ENCODE measurements at regions not wholly inside any gene's neighbourhood (a gene's known extent, or its start where the extent isn't known, plus 50 kb on each side); places are given as distances from the start of the nearest gene placed in this dataset.
"Not testable (repeated sequence)": the region's sequence is repeated elsewhere in the genome, so short reads cannot be mapped to it uniquely, and the experiment has no call there.

DNA sequence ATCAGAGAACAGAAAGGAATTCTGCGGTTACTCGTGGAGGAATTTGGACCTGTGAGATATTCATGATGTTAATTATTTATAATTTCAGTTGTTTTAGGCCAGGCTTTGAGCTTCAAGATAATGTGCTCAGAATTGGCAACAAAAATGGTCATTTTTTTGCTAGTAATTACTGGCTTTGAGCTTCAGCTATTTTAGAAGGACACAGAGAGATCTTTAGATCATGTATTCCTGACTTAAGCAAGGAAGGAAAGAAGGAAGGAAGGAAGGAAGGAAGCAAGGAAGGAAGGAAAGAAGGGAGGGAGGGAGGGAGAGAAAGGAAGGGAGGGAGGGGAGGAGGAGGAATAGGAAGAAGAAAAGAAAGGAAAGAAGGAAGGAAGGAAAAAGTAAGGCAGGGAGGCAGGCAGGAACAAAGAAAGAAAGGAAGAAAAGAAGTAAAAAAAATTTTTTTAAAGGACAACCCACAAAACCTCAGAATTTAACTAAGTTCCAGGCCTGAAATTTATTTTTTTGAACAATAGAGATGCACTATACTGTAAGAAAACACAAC lies 277.9 kb upstream of the KLF3 start:
- no peak for DNase-seq

DNA sequence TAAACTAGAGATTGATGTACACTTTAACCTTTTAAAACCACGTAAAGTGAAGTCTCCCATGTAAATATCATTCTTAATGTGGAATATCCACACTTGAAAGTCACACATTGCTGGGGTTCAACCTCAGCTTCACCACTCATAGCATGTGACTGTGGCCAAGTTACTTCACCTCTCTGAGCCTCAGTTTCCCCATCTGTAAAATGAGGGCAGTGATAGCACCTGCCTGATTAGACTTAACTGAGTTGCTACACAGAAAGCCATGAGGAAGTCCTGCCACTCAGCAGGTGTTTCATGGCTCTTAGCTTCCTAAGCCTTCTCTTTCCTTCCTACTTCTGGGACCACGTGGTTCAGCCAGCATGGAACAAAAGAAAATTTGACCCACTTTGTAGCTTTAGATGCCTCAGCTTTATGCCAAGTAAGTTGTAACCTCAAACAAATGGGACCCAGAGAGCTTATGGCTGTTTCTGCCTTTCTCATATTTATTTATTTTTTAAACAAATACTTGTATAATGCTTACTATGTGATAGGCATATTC lies 277.3 kb upstream of the KLF3 start:
- no peak for DNase-seq

DNA sequence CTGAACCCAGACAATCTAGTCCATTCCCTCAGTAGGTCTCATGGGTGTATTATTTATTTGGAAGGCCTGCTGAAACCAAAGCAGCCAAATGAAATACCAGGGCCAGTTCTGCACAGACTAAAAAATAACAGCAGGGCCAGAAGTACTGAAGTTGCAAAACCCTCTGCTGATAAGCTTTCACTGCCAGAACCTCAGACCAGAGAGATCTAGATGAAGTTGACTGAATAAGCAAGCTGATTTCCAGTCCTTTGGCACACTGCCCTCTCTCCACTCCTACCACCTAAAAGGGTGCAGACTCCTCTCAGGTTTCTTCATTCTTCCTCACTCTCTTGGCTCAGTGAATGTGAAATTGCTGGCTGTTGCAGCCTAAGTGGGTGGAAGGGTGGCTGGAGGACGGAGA lies 276.7 kb upstream of the KLF3 start:
- DNase-seq: no peak

DNA sequence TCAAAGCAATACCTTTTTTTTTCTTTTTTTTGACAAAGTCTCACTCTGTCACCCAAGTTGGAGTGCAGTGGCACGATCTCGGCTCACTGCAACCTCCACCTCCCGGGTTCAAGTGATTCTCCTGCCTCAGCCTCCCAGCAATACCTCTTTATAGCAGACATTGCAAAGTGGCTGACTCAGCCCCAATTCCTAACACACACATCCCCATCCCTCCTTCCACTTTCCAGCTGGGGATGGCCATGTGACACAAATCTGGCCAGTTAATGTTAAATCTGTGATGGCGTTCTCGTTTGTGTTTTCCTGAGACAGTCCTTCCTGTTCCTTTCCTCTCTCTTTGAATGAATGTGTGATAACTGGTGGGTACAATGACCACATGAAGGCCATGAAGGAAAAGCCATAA lies 276.2 kb upstream of the KLF3 start:
- DNase-seq: no peak

DNA sequence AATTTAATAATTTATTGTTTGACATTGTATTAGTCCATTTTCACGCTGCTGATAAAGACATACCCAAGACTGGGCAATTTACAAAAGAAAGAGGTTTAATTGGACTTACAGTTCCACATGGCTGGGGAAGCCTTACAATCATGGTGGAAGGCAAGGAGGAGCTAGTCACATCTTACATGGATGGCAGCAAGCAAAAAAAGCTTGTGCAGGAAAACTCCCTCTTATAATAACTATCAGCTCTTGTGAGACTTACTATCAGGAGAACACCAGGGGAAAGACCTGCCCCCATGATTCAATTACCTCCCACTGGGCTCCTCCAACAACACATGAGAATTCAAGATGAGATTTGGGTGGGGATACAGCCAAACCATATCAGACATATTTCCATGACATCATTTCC lies 275.1 kb upstream of the KLF3 start:
- DNase-seq: not testable (repeated sequence)

DNA sequence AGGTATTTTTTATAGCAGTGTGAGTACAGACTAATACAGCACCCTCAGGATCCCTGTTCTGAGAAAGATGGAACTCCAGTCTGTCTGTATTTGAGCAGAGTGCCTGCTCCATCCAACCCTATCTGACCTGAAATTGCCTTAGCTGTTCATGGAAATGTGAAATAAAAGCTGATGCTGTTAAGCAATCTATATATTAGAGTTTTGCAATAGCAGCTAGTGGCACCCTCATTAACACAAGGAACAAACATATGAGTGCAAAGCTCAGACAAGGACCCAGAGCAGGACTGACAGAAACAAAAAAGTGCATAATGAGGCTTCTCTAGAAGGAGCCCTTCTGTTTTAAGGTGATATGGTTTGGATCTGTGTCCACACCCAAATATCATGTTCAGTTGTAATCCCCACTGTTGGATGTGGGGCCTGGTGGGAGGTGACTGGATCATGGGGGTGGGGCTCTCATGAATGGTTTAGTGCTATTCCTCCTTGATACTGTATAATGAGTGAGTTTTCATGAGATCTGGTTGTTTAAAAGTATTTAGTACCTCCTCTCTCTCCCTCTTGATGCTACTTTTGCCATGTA lies 272.9 kb upstream of the KLF3 start:
- no peak for DNase-seq

DNA sequence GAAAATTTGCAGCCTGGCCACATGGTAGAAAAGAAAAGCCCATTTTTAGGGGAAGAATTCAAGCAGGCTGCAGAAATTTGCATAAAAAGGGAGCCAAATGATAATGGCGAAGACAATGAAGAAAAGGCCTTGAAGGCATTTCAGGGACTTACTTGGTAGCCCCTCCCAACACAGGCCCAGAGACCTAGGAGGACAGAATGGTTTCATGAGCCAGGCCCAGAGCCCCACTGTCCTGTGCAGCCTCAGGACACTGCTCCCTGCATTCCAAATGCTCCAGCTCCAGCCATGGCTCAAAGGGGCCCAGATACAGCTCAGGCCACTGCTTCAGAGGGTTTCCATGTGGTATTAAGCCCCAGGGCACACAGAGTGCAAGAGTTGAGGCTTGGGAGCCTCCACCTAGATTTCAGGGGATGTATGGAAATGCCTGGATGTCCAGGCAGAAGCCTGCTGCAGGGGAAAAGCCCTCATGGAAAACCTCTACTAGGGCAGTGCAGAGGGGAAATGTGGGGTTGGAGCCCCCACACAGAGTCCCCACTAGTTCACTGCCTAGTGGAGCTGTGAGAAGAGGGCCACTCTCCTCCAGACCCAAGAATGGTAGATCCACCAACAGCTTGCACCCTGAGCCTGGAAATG lies 271.7 kb upstream of the KLF3 start:
- no peak for DNase-seq

DNA sequence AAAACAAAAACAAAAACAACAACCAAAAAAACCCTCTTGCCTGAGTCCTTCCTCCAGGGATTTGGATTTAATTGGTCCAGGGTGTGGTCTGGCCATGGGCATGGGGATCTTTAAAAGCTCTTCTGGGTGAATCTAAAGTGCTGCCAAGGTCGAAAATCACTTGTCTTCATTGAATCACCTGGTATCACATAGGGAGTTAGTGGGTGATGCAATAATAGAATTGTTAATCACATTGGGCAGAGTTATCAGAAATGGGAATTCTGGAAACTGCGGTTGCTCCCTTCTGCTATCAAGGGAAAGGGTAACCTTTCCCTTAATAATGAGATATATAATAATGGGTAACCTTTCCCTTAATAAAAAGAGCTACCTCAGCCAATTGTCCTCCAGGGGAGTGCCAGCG lies 267.9 kb upstream of the KLF3 start:
- no peak for DNase-seq

DNA sequence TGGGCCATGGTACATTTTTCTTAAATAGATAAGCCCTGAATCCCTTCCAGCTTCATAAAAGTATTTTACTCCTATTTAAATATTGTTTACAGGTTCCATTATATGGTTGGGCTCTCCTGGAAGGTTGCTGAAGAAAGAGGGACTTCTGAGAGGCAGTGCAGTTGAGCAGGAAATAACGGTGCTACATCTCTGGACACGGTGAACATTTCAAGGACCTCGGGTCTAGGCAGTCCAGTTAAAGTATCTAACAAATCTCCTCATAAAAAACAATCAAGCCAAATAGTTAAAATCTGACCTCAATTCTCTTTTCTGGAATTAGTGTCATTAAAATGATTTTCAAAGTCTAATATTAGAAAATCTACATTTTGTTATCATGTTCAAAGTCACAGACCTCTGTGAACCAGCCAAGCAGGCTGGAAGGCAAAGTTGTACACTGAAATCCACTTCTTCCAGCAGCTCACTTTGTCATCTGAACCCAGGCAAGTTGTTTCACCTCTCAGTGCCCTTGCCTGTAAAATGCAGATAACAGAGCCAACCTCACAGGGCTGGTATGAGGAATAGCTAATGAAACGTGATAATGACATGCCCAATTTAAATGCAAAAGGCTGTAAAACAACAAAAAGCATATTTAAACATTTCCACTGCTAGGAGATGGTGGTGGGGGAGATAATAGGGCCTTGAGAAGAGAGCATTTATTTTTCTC lies 267.0 kb upstream of the KLF3 start:
- DNase-seq: no peak

DNA sequence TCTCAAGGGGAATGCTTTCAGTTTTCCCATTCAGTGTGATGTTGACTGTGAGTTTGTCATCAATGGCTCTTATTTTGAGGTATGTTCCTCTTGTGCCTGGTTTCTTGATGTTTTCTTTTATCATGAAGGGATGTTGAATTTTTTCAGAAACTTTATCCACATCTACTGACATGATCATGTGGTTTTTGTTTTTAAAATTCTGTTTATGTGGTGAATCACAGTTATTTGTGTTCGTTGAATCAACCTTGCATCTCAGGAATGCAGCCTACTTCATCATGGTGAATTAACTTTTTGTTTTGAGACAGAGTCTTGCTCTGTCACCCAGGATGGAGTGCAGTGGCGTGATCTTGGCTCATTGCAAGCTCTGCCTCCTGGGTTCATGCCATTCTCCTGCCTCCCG lies 263.1 kb upstream of the KLF3 start:
- no peak for DNase-seq

DNA sequence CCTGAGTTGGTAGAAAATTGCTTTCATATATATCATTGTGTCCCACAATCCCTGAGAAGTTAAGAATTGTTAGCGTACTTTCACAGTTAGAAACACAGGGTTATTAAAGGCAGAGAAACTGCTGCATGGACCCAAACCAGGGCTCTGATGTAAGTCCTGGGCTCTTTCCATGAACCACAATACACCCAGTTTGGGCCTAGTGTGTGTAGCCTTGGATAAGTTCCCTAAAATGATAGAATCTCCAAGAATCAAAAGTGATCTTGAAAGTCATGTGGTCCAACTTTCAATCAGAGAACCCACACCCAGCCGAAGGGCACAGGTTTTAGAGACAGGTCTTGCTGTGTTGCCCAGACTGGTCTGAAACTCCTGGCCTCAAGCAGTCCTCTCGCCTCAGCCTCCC lies 257.8 kb upstream of the KLF3 start:
- DNase-seq: no peak

DNA sequence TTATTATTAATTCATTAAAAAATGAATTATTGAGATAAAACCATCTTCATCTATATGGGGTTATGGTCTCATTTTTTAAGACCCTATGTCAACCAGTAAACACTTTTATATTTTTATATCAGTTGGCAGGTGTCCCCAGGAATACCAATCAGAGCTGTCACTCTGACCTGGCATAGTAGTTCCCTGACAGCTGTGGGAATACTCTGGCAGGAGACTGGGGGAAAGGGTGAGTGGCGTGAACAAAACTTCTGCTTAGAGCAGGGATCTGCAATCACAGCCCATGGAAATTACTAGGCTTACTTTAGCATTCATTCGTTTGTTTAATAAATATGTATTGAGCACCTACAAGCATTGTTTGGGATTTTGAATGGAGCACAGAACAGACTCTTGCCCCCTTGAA lies 254.1 kb upstream of the KLF3 start:
- DNase-seq: no peak

DNA sequence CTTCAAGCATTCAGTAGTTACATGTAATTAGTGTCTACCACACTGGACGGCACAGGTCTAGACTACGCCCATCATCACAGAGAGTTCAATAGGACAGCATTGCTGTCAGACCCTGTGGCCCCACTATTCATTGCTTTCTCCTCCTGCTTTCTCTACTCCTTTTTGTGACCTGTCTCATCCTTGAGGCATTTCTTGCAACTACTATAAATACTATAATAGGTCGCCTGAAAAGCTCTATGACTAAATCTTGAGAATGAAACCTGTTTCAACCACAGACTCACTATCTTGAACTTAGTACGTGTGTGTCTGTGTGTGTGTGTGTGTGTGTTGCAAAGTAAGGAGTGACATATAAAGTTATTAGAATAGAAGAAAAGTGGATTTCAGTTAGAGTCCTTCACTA lies 252.9 kb upstream of the KLF3 start:
- DNase-seq: no peak

DNA sequence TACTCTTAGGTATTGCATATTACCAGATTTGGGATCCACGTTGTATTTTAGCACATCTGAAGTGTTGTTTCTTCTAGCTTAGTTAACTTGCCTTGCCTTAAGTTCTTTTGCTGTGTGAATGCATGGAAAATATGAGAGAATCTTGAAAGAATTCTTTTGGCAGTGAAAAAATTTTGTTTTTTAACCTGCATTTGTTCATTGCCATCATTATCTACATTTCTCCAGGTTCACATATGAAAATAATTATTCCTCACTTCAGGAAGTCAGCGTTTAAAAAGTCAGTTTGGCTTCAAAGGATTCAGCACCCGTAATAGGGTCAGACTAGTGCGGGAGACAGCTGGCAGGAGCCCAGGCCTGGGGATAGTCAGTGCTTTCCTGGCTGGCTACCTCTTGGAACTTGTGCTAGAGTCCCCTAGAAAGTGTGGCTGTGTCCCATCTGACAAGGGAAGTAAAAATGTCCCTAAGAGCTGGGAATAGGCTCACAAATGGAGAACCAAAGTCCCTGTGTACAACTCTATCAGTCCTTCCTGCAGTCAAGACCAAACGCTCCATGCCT lies 251.9 kb upstream of the KLF3 start:
- DNase-seq: no peak

DNA sequence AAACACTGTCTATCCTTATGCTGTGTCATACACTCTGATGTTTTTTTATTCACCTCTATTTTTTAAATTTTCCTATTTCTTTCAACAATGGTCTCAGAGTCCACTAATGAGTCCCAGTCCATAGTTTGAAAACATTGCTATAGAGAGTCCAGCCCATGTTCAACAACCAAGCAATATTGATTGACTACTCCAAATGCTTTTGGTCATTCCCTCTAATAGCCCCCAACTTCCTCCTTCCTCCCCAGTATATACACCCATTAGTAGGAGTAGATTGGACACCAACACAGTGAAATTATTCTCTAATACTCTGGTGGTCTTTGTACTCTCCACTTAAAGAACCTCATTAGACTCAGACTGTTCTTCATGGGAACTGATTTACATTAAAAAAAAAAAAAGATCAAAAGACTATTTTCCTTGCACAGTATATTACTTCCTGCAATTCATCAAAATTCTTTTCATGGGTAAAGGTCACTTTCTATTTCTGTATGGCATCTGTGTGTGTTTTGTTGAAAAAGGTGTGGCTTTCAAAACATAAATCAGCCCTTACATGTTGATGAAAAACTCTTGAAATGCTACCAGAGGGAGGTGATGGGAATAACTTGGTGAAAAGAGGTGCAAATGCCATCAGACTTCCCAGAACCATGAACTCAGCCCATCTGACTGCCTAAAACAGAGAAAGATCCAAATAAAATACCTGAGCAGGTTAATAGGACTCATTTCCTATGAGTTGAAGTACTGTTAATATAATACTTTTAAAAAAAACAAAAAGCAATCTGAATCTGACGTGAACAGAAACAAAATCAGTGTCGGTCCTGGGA lies 250.3 kb upstream of the KLF3 start:
- DNase-seq: no peak

DNA sequence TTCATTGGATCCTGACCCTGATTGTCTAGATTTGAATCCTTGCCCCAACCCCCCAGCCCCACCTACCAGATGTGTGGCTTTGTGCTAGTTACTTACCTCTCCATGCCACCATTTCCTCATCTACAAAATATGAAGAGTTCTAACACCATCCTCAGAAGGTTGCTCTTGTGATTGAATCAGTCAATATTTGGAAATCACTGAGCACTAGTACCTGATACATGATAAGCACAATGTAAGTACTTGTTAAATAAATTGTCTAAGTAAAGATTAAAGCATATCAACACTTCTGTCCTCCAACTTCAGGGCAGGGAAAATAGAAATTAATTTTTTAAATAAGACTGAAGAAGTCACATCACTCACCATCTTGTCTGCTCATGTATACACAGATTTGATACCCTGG lies 249.6 kb upstream of the KLF3 start:
- DNase-seq: no peak

DNA sequence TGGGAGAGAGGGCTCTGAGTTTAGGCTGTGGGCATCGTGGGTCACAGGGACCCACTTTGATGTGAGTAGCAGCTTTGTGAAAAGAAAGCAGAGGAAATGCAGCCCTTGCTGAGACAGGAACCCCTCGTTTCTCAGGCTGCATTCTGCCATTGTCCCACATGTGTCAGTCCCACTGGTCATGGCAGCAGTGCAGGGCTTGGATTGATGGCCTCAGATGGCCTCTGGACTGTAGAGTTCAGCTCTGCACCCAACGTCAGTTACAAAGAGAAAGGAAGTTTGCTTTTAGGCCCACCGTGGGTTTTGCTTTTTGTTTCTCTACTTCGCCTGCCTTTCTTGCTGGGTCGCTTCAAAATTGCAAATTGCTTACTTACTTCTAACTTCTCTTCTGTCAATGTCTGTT lies 248.3 kb upstream of the KLF3 start:
- DNase-seq: no peak

DNA sequence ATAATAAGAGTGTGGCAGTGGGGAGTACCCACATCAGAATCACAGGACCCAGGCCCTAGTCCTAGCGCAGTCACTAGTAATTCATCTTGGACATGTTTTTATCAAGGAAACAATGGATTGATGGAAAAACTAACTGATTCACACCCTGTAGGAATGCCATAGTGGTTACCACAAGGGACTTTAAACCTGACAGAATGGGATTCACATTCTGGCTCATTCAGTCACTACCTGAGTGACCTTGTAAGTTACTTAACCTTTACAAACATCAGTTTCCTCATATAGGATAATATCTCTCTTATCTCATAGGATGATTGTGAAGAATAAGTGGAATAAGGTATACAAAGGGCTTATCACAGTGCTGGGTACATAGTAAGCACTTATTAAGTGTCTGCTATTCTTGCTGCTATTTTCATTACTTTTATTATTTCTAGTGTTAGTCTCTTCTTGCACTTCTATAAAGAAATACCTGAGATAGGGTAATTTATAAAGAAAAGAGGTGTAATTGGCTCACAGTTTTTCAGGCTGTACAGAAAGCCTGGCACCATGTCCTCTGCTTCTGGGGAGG lies 247.5 kb upstream of the KLF3 start:
- no peak for DNase-seq

DNA sequence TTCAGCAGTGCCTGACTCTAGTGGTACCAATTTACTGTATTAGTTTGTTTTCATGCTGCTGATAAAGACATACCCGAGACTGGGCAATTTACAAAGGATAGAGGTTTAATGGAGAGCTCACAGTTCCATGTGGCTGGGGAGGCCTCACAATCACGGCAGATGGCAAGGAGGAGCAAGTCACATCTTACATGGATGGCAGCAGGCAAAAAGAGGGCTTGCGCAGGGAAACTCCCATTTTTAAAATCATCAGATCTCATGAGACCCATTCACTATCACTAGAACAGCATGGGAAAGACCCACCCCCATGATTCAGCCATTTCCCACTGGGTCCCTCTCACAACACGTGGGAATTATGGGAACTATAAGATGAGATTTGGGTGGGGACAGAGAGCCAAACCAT lies 243.7 kb upstream of the KLF3 start:
- DNase-seq: not testable (repeated sequence)

DNA sequence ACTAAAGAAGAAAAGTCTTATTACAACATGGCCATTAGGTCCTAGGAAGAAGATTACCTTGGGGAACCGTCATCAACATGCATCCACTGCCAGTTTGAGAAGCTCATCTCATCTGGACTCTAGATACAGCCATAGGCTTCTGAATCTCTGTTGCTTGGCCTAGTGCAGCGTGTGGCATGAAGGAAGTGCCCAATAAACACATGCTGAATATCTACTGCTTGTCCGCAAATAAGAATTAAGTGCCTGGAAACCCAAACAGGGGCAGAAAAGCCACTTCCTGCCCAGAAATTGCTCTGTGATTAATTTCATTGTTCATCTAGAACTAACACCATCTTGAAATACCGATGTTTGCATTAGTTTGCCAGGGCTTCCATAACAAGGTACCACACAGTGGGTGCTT lies 241.1 kb upstream of the KLF3 start:
- DNase-seq: no peak

DNA sequence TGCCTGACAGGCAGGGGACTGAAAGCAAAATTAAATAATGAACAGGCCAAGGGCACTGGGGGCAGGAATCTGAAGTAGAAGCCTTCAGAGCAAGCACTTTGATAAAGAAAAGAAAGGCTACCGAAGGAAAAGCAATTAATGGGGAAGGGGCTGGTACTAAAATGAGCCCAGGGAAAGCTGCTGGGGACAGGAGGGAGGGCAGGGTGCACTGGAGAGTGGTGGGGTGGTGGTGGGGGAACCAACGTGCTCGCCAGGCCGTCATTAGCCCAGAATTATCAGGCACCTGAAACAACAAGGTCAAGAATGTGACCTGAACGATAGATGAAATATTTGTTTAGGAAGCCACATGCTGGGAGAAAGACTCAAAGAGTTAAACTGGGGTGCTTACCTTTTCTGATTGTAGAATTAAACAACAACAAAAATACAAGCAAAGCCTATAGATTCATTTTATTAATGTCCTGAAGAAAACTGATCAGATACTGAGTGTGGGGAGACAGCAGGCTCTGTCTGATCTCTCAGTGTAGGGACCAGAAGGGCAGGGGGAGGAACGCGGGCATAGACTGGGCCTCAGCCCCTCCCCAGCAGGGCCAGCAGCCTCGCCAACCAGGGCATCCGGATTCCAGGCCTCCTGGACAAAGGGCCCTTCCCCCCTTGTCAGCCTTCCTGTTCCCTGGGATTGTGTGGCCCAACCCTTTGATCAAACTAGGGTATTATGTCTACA lies 239.7 kb upstream of the KLF3 start:
- DNase-seq: no peak

DNA sequence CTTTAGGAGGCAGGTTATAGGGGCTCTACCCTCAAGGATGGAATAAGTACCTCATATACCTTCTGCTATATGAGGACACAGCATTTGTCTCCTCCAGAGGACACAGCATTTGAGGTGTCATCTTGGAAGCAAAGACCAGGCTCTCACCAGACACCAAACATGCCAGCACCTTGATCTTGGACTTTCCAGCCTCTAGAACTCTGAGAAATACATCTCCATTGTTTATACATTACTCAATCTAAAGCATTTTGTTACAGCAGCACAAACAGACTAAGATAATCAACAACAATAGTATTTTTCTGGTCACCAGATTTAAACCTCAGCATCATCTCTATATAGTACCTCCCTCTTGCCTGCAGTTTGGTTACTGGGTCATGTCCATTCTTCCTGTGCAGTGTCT lies 237.5 kb upstream of the KLF3 start:
- no peak for DNase-seq
